Keratinocyte (primary cell): ENCODE measurements at regions not wholly inside any gene's neighbourhood (a gene's known extent, or its start where the extent isn't known, plus 50 kb on each side); places are given as distances from the start of the nearest gene placed in this dataset.

Source experiments
- EZH2 ChIP-seq: IDR thresholded peaks from one replicate; pipeline ENCODE4 v1.6.1; 2012; ENCODE audit warnings: inconsistent platforms, mild to moderate bottlenecking, low read length, moderate library complexity
- TF ChIP-seq, protein P1 (sequence below), 3 experiments: IDR thresholded peaks in 1 of 3; conservative IDR thresholded peaks in 1 of 3; optimal IDR thresholded peaks in 1 of 3; 2 replicates in 2 of 3; 3 replicates in 1 of 3; pipeline versions ENCODE3 to v1.5.1; 2011; ENCODE audit warnings: low read length in 3 of 3, mild to moderate bottlenecking in 3 of 3, moderate library complexity in 2 of 3, control low read depth in 1 of 3, inconsistent platforms in 1 of 3; ENCODE audit not compliant: insufficient read depth in 2 of 3; ENCODE audit errors: extremely low read depth in 1 of 3

GRCh38 chr17:77572851-77573250, 385.7 kb upstream of the TNRC6C start:
- TF ChIP-seq, protein P1, sequence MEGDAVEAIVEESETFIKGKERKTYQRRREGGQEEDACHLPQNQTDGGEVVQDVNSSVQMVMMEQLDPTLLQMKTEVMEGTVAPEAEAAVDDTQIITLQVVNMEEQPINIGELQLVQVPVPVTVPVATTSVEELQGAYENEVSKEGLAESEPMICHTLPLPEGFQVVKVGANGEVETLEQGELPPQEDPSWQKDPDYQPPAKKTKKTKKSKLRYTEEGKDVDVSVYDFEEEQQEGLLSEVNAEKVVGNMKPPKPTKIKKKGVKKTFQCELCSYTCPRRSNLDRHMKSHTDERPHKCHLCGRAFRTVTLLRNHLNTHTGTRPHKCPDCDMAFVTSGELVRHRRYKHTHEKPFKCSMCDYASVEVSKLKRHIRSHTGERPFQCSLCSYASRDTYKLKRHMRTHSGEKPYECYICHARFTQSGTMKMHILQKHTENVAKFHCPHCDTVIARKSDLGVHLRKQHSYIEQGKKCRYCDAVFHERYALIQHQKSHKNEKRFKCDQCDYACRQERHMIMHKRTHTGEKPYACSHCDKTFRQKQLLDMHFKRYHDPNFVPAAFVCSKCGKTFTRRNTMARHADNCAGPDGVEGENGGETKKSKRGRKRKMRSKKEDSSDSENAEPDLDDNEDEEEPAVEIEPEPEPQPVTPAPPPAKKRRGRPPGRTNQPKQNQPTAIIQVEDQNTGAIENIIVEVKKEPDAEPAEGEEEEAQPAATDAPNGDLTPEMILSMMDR (optimal IDR thresholded peaks at IDR 0.05 in 1 of 3, IDR thresholded peaks at IDR 0.05 in 1 of 3, conservative IDR thresholded peaks at IDR 0.05 in 1 of 3; ENCODE audit: extremely low read depth in 1 of 3, insufficient read depth in 2 of 3, low read length in 3 of 3), result no peak
- no peak for TF ChIP-seq EZH2
